Activated T-helper 9 cell treated with anti-CD3 and anti-CD28 coated beads, Interleukin-2, amount 50 U/mL, for 16 hours (primary cell): ENCODE measurements at regions not wholly inside any gene's neighbourhood (a gene's known extent, or its start where the extent isn't known, plus 50 kb on each side); places are given as distances from the start of the nearest gene placed in this dataset.

Experiments
- DNase-seq: peaks from one replicate; pipeline ENCODE4 v3.0.0-alpha.2; 2020; ENCODE audit warnings: low read depth

DNA sequence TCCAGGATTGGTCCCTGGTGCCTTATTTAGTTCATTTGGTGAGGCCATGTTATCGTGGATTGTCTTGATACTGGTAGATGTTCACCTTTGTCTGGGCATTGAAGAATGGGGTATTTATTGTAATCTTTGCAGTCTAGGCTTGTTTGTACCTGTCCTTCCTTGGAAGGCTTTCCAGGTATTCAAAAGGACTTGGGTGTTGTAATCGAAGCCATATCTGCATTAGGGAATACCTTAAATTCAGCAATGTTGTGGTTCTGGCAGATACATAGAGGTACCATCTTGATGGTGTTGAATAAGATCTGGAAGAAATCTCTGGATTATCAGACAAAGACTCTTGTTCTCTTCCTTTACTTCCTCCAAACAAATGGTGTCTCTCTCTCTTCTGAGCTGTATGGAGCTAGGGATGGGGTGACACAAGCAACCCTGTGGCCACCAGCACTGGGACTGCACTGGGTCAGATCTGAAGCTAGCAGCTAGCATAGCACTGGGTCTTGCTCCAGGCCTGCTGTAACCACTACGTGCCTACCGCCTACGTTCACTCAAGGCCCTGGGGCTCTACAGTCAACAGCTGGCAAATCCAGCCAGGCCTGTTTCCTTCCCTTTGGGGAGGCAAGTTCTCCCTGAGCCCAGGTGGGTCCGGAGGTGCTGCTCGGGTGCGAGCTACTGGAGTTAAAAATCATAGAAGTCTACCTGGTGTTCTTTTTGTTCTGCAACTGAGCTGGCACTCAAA lies 261.1 kb upstream of the CITED2 start:
- no peak for DNase-seq

- no peak for DNase-seq
Measured at GRCh38 chr6:139632840-139633239, 258.4 kb upstream of the CITED2 start.

DNA sequence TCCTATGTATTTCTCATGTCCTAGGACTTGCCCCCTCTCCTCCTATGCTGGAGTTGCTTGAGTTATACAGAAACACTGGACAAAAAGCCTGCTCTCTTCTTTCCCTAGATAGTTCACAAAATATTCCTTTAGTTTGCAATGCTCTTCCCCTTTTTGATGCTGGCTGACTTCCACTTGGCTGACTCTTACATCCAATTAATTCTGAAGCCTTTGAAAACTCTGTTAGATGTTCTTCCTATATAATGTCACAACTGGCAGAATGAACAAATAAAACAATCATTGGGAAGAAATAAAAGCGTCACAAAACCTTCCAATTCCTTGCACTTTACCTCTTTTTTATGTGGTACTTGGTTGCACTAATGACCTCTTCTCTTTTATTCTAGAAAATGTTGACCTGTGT lies 253.8 kb upstream of the CITED2 start:
- DNase-seq: no peak

DNA sequence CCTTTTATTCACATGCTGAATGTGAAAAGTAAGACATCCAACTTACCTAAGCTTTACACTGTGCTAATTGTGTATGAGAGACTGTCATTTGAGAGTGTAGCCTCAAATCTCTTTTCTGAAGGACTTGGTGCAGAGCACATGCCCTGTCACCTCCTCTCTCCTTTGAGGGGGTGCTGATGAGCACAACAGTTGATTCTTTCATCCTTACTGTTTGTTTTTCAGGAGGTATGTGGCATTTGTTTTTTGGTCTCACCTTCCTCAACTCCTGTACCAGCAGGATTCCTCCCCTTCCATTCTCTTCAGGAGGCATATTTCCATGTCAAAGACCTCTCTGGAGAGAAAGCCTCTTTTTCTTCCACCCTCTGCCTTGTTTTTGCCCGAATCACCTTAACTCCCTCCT lies 252.6 kb upstream of the CITED2 start:
- no peak for DNase-seq

GRCh38 chr6:139625998-139626975 lies 251.8 kb upstream of the CITED2 start:
- no peak for DNase-seq

GRCh38 chr6:139625081-139625939 lies 250.9 kb upstream of the CITED2 start:
- no peak for DNase-seq

- DNase-seq: no peak
Measured at GRCh38 chr6:139623372-139623771, 248.9 kb upstream of the CITED2 start.

- no peak for DNase-seq
Measured at GRCh38 chr6:139613496-139613895, 239.0 kb upstream of the CITED2 start.

DNA sequence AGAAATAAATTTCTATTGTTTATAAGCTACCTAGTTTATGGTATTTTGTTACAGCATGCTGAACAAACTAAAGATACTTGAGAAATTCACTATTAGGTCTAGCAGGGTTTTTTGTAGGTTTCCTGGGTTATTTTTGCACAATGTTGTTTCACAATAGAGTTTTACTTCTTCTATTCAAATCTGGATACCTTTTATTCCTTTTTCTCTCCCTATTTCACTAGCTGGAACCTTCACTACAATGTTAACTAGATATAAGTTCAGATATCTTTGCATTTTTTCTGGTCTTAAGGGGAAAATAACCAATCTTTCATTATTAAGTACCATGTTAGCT lies 237.7 kb upstream of the CITED2 start:
- DNase-seq: no peak

DNA sequence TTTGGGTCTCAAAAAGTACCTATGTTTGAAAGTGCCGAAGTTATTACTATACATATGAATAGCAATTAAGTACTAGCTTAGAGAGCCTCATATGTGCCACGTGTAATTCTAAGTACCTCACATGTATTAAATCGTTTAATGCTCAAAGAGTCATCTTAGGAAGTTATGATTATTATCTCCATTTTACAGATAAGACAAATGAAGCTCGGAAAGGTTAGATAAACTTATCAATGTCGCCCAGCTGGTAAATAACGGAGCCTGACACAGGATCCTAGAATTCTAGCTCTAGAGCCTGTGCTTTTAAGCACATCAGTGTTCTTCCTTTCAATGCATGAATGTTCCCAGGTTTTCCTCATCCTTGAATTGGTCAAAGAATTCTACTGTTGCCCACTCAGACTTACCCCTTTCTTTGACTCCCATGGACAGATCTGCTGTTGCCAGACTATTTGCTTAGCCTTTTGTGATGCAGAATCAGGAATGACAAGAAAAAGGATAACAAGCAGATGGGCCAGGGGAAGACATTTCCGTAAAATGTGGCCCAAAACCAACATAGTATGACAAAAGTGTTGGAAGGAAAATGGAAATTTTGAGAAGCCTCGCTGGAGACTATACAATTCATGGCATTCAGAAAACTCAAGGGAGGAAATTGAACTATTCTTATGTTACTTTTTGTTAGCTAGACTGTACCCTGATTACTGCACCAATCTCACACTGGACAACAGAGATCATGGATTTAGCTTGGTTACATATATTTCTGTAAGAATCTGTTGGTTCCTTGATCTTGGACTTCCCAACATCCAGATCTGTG lies 237.1 kb upstream of the CITED2 start:
- no peak for DNase-seq

DNA sequence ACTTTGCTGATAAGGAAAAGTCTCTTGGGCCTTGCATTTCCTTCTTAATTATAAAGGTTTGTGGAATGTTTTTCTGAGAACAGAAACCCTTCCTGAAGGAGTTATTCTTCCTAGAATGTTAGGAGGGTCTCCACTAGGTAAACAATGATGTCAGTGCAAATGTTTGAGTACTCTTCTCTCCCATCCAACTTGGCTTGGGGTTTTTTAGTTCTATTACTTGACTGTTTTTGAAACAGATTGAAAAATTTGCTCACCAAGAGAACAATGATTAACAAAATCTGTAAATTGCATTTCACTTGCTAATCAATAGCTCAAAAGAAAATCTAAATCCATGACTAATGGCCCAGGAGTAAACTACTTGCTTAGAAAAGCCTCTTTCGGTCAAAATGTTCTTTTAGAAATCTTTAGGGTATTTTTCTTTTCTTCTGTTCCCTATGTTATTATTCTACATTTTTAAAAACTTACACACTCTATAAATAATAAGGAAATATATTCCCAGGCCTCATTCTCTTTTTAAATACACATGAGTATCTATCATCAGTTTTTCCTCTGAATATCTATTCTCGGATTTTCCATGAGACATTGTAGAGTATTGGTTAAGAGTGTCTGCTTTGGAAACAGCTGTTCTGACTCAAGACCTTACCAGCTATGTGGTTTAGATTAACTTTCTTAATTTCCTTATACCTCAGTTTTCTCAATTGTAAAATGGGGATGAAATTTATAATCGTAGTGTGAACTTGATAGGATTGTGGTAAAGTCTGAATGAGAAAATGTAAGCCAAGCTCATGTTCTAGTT lies 234.2 kb upstream of the CITED2 start:
- no peak for DNase-seq

DNA sequence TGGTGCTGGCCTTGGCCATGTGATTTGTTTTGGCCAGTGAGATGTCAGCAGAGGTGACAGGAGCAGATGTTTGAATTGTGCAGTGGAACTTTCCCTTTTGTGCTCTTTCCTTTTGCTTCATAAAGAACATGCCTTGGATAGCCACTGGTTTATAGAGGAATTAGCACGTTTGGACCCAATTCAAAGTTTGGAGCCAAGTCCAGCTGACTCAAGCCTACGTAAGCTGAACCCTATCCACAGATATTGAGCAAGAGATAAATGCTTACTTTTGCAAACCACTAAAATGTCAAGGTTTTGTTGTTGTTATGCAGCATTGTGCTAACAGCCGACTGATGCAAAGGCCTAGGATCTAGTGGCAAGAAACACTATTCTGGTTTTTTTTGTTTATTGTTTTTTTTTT lies 230.9 kb upstream of the CITED2 start:
- DNase-seq: no peak

GRCh38 chr6:139603581-139603980 lies 229.1 kb upstream of the CITED2 start:
- no peak for DNase-seq

- no peak for DNase-seq
Measured at GRCh38 chr6:139602577-139602976, 228.1 kb upstream of the CITED2 start.

- no peak for DNase-seq
Measured at GRCh38 chr6:139600919-139601475, 226.5 kb upstream of the CITED2 start.

DNA sequence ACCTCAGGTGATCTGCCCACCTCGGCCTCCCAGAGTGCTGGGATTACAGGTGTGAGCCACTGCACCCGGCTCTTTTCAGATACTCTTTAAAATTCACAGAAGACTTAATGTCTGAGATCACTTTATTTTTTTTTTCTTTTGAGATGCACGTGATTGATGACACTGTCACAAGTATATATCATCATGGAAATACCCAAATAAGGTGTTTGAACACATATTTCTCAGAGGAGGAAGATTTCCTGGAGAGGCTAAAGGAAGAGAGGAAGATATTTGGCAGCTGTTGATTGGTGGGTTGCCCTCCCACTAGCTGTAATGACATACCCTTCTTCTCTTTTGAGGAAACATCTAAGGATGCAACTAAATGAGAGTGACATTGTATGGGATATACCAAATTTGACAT lies 225.9 kb upstream of the CITED2 start:
- DNase-seq: no peak

GRCh38 chr6:139597771-139598755 lies 223.6 kb upstream of the CITED2 start:
- no peak for DNase-seq

DNA sequence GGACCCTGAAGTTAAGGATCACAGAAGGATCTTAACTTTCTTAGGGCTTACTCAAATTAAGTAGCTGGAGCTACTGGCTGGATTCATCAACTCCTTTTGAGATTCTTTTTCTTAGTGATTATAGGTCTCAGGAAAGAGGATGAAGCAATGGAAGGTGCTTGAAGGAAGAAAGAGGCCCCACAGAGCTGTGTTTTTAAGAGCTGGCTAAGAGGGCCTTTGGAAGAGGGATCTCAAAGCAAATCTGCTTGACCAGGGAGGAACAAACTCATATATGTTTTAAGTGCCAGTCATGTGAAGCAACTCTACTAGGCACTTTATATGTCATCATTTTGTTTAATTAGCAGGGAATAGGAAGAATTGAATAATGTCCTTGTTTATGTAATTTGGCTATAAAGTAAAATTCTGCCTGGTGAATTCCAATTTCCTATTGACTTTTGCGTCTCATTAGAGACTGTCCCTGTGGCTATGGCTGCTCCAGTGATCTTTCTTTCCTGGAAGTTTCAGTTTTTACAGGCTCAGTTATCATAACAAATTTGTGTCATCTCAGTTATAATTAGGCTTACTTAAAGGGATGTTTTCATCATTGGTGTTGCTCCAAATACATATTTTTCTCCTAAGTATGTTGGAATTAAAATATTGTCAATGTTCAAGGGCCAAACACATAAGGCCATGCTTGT lies 222.8 kb upstream of the CITED2 start:
- DNase-seq: no peak

DNA sequence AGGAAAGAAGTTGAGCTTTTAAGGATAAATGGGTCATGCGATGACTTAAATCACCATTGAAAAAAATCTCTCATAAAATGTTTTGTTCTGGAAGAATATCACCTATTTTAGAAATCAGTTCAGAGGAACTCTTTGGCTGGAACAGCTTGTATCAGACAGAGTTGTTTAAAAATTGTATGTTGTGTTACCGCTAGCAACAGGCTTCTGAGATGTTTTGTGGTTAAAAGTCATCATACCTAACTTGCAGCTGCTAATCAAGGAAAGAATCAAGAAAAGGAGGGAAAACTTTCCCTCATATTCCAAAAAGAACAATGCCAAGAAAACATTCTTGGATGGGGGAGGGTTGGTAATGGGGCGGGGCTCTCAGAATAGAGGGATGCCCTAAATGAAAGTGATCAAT lies 220.7 kb upstream of the CITED2 start:
- DNase-seq: no peak
